ENCODE measurements at regions not wholly inside any gene's neighbourhood (a gene's known extent, or its start where the extent isn't known, plus 50 kb on each side); places are given as distances from the start of the nearest gene placed in this dataset.
"Not testable (repeated sequence)": the region's sequence is repeated elsewhere in the genome, so short reads cannot be mapped to it uniquely, and the experiment has no call there.

DNA sequence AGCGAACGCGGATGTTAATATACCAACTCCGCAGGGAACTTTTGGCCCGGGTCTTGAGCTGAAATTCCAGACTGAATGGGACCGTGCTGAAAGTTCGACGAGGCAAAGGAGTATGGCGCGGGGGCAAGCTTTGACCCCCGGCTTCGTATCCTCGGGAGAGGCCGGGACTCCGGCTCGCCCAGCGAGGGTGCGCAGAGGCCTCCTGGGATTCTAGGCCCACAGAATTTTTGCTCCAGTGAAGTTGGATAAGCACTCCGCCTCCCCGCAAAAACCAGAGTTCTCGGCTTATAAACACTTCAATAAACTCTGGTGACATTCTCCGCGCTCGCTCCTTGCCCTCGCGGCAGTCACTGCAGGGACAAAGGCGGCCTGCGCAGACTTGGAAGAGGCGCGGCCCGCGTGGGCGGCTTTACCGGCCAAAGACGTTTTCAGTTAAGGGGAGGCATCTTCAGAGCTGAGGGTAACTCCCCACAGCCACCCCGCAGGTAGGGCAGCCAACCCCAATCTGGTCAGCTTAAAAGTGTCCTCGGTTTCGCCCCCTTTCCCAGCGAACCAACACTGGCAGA is 112.6 kb downstream of the KCNRG start:
- in situ Hi-C loops (cut with MboI; ENCODE audit: low pct_unique_long_range_greater_than_20kb, low sequenced_read_pairs), result no loop called here
- DNase-seq, result no peak

DNA sequence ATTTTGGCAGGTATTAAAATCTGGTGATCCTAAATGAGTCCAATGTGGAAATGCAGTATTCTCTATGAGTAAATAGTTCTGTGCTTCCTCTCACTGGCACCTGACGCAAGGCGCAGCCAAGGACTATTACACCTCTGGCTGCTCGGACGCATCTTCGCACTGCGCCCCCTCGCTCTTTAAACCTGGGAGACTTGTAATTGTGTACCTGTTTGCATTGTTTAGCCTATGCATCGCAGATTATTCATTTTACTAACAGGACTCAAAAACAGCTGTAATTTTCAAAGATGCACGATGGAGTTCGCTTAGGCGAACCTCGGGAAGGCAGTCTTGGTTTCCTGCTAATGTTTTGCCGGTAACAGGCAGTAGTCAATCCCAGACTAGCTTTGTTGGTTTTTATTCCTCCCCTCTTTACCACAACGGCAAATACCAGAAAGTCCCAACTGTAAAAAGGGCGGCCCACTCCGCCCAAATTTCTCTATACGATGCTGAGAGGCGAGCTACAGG is 113.2 kb downstream of the KCNRG start:
- in situ Hi-C loops (cut with MboI; ENCODE audit: low pct_unique_long_range_greater_than_20kb, low sequenced_read_pairs), result no loop called here
- no peak for DNase-seq

DNA sequence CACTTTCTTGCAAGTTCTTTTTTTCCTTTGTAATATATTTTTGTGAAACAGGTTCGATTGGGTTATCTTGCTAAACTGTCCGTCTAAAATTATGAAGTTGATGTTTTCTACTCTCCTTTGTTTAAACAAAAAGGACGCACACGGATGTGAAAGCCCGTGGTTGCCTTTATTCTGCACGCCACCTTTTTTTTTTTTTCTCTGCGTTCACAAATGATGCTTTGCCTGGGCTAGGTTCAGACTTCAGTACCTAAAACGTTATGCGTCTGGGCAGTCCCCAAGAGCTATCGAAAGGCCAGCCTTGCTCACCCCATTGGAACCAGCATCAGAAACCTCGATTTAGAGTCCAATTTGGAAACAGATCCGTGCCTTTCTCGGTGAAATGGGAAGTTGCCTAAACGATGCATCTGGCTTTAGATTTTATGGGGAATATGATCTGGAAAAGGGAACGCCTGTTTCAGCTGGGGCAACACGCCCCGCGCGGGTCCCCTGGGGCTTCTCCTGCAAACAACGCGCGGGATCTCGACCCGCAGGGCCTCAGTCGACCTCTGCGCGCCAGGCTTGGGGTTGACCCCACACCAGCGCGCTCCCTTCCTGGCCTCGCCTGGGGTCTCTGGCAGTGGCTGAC is 113.9 kb downstream of the KCNRG start:
- in situ Hi-C loops (cut with MboI; ENCODE audit: low pct_unique_long_range_greater_than_20kb, low sequenced_read_pairs), result no loop called here
- DNase-seq, result no peak

DNA sequence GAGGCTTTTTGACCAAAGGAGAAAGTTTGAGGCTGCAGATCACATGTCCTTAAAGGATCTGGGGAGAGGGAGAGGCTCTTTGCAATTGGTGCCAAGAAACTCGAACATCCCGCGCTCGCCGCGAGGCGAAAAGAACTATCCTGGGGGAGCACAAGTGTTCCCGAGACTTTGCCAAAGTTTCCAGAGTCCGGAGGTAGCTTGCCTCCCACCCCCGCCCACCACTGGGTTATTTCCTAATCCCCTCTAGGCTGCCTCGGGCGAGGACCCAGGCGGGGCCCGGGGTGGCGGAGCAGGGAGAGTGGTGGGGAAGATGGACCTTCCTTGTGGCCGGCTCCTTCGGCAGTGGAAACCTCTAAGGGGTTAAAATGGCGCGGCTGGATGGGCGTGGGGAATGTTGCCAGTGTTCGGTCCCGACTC is 114.5 kb downstream of the KCNRG start:
- in situ Hi-C loops (cut with MboI; ENCODE audit: low pct_unique_long_range_greater_than_20kb, low sequenced_read_pairs), result no loop called here
- DNase-seq, result no peak

DNA sequence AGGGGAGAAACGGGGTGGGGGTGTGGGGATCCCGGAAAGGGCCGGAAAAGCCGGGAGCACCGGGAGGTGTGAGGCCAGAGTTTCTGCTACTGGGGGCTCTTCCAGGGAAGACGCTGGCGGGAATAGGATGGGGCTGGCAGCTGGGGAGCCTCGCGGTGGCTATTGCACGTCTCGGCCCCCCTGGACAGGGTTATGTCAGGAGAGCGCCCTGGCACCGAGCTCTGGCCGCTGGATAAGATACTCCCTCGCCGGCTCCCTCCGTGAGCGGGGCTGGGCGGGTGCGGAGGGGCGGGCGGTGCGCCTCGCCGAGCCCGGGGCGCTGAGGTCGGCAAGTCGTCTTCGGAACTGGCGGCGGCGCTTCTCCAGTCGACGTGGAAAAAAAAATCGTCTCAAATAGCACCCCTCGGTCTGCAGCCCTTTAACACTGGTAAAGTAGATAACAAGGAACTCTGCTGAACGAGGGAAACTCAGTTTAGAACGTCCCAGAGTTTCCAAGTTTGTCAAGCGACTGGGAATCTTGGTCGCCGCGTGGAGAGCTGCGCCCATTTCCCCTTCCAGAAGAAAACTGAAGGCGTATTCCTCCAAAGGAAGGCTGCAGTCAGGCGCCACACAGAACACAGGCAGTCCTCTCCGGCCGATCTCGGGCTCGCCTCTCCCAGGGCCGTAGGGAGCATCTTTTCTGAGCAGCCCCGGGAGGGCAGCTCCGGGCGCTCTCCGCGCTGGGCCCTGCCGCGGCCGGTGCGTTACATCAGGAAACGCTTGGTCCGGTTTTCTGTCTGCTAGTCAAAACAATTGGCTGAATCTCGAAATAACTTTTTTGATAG is 115.1 kb downstream of the KCNRG start:
- in situ Hi-C loops (cut with MboI; ENCODE audit: low pct_unique_long_range_greater_than_20kb, low sequenced_read_pairs), result no loop called here
- no peak for DNase-seq

DNA sequence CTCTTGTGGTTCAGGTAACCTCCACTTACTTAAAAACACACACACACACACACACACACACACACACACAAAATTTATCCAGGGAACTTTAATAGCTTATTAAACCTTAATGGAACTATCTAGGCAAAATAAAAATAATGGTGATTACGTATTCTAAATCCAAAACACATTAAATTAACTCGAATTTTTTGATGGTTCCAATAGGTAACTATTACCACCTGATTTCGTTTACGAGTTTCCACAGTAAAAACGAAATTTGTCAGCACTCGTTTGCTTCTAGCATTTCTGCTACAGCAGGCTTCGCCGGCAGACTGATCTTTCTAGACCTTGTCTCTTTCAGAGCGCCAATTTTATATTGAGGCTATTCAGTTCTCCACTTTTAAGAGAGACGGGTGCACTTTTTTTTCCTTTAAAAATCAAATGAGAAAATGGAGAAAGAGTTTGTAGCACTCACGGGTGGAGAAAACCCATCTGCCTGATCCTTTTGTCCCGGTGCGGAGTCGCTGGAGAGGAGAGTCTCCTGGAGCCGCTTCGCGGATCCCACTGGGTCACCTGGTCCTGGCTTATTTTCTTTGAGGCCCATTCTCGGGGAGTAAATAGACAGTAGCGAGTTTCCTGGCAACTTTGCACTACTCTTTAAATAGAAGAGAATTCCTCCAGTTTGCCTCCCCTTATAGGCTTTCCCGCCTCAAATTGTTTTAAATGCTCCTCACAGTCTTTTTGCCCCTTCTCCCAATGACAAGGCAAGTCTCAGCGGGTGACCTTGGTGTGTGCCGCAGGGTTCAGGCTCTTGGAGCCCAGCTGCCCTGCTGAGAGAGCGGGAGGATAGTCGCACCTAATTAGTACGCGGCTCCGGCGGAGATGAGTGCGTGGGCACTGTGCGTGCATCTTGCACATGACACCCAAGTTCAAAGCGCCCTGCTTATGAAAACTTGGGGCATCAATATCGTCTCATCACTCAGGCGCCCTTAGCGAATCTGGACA is 117.0 kb downstream of the KCNRG start:
- in situ Hi-C loops (cut with MboI; ENCODE audit: low pct_unique_long_range_greater_than_20kb, low sequenced_read_pairs), result no loop called here
- no peak for DNase-seq

DNA sequence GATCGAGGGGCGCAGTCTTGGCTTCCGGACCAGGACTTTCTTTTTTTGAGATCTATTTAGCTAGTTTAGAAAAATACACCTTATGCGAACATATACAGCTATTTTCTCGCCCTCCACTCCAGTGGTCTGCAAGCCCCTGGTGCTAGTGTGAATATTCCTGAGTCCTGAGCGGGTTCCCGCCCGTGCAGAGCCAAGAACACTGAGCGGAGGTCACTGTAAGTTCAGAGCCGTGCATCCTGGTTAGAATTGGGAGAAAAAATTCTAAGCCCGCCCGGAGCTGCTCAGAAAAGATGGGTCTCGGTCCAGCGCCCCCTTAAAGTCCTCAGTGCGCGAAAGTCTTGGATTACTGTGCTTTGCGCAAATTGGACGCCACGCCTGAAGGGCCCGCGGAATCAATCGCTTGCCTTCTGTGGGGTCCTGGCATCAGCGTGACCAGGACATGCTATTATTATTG is 117.7 kb downstream of the KCNRG start:
- DNase-seq, result no peak
- in situ Hi-C loops (cut with MboI; ENCODE audit: low pct_unique_long_range_greater_than_20kb, low sequenced_read_pairs), result no loop called here

DNA sequence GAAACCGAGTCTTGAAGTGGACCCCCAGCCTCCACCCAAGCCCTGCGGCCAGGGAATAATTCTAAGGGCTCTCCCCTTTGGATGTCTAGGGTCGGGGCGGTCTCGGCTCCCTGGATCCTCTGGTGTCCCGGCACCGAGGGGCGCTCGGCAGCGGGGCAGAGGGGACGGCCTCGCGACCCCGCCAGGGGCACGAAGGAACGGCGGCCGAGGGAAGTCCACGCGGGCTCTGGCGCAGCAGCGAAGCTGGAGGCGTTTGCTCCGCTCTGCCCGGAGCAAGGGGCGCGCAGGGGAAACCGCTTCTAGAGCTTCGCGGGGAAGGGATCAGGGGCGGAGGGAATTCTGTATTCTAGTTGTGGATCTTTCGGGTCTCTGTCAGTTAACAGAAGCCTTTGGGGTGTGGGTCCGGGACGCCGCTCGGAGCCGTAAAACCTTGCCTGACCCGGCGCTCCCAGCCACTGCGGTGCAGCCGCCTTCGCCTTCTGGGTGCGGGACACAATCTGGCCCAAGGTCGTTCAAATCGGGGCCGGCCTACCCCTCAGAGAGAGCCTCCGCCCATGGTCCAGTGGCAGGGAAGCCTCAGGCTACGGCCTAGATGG is 118.2 kb downstream of the KCNRG start:
- in situ Hi-C loops (cut with MboI; ENCODE audit: low pct_unique_long_range_greater_than_20kb, low sequenced_read_pairs), result no loop called here
- no peak for DNase-seq

DNA sequence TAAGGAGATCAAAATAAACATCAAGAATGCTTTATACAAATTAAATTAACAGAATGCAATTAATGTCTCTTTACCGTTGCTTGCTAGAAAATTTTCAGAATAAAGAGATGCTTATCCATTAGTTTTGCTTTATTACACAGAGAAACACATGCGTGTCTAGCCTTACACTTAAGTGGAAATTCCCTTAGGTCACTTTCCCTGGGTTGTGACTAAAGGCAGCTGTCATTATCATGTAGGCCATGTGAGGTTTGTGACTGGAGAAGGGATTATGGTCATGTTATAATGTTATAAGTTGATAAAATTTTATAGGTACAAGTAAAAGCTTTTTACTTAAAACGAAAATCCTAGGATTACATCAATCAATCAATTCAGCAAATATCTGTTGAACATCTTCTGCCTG is 121.0 kb downstream of the KCNRG start:
- no peak for DNase-seq
- in situ Hi-C loops (cut with MboI; ENCODE audit: low pct_unique_long_range_greater_than_20kb, low sequenced_read_pairs), result no loop called here

DNA sequence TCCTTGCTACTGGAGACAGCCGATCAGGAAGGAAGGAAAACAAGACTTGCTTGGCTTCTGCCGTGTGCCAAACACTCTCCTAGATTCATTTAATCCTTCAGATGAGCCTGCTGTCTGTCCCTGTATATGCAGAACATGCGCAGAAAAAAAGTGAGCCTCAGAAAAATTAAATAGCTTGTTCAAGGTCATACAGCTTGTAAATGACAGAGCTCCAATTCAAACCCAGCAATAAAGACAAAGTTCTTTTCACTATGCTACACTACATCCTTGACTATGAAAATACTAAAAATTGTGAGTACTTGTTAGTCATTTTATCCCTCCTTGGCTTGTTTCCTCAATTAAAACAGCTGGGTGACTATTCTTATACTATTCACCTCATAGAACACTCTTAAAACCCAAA is 121.4 kb downstream of the KCNRG start:
- in situ Hi-C loops (cut with MboI; ENCODE audit: low pct_unique_long_range_greater_than_20kb, low sequenced_read_pairs), result no loop called here

DNA sequence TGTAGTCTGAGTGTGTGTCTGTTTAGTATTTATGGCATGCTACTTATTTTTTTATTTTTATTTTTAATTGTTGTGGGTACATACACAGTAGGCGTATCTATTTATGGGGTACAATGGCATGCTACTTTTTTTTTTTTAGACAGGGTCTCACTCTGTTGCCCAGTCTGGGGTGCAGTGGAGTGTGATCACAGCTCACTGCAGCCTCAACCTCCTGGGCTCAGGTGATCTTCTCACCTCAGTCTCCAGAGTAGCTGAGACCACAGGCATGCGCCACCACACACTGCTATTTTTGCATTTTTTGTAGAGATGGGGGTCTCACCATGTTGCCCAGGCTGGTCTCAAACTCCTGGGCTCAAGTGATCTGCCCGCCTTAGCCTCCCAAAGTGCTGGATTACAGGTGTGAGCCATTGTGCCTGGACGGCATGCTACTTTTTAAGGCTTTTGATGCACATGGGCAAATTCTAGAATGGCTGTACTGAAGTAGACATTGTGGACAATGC is 124.2 kb downstream of the KCNRG start:
- DNase-seq; in situ Hi-C loops (cut with MboI; ENCODE audit: low pct_unique_long_range_greater_than_20kb, low sequenced_read_pairs): not testable (repeated sequence)

More for the DNA sequence above, 121.4 kb downstream of the KCNRG start:
- DNase-seq, result no peak

DNA sequence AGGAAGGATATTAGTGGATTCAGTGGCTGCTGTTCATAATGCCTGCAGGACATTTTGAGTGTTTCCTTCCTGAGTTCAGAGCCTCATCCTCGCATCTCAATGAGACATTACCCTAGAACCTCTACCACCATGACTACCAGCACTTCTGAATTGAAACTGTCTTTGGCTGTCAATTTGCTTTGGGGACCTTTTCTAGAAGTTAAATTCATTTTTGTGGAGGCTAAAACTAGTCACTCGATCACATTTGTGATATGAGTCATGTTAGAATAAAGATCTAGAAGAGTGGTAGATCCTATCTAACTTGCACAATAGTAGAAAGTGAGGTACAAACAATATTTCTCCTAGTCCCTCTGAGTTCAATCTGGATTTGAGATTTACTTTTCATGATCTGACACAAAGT is 124.9 kb downstream of the KCNRG start:
- no peak for DNase-seq
- in situ Hi-C loops (cut with MboI; ENCODE audit: low pct_unique_long_range_greater_than_20kb, low sequenced_read_pairs), result no loop called here

DNA sequence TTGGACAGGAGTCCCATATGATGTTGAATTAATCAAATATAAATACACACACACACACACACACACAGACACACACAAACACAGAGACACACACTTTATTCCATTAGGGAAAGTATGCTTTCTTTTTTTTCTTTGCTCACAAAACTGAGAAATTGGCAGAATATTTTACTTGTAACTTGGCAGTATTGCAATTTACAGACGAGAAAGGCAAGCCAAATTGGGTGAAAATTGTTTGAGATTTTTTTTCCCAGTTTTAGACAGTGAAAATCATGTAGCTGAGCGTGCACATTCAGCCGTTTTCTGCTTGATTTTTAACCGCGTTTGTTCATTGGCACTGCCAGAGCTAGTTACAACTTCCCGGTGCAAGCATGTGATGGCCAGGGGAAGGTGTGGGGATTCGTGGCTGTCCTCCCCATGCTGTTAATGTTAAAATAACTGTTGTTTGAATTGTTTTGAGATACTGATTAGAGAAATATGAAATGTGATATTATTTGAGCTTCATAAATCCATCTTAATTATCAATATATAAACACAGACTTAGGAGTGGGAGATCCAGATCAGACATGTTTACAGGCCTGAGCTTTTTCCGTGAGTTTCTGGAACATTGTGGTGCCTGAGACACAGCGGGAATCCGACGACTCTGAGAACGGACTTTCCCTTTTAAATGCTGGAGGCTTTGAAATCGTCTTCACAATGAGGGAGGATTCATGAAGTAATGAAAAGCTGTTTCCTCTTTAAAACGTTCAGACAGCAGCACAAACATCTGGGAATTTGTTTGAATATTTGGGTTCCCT is 125.5 kb downstream of the KCNRG start:
- in situ Hi-C loops (cut with MboI; ENCODE audit: low pct_unique_long_range_greater_than_20kb, low sequenced_read_pairs), result no loop called here
- DNase-seq, result no peak

DNA sequence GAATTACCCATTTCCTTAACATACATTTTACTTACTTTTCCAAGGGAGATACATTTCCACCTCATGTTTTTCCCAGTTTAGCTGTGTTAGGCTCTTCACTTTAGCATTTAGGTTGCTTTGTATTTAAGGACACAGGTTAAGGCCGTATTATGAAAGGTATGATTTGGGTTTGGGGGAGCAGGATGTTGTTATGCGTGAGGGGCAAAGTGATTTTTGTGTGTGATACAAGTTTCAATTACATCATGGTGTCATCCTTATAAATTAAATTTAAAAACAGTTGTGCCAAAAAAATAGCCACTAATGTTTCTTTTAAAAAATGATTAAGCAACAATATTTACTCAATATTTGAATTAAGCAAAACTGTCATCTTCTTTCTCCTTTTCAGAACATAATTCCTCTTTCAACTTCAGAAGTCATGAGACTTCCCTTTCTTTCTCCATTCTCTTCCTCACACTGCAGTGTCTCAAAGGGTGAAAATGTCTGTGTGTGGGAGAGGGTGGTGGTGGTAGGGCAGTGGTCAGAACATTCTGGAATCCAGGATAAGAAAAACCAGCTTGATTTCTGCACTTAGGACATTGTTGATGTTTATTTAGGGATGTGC is 126.2 kb downstream of the KCNRG start:
- in situ Hi-C loops (cut with MboI; ENCODE audit: low pct_unique_long_range_greater_than_20kb, low sequenced_read_pairs), result no loop called here
- peak; percentile 20 for DNase-seq

DNA sequence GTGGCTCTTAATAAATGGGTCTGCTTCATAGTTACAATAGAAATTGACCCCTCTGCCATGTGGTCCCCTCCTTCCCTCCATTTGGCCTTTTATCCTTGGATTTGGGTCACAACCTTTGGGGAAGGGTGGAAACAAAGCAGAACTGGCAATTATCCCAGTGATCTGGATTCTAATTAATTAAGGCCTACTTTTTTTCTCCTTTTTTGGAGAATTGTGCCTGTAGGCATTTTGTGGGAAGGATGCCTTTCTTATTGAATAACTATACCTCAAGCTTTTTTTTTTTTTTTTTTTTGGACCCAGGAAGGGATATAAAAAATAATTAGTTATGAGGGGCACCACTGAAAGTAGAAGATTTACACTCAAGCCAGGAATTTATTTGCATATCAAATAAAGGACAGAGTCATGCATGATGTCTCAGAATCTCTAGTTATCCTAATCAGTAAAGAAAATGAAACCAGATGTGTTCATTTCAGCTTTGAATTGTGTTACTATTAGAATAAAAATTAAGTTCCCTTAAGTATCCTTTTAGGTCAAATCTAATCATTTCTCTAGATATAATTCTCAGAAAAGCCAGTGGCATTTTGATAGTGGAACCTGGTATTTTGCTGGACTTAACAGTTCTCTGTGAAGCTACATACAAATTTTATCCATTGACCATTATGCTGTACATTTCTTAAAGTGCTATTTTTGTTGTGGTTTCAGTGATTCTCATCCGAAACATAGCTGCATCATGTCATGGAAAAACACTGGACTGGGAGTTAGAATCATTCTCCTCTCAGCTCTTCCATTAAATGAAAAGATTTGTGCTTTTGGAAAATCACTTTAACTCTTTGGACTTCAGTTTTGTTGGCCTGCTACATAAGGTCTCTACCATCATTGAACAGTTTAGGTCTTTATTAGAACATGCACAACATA is 129.3 kb downstream of the KCNRG start:
- DNase-seq, result no peak
- in situ Hi-C loops (cut with MboI; ENCODE audit: low pct_unique_long_range_greater_than_20kb, low sequenced_read_pairs), result no loop called here

DNA sequence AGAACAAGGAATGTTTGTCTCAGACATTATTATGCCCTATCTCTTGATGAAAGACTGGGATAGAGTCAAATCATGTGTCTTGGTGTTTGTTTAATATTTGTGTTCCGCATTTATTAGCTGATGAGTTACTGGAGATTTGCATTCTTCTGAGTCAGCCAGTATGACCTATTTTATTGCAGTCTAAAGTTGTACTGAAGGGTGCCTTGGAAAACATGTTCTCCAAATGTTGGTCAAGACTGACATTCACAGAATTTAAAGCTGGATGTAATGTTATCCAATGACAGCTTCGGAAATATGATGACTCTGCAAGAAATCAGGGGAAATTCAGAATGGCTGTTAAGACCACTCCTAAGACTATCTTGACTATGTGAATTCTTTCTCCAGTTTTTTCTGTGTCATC is 134.0 kb downstream of the KCNRG start:
- no peak for DNase-seq
- in situ Hi-C loops (cut with MboI; ENCODE audit: low pct_unique_long_range_greater_than_20kb, low sequenced_read_pairs), result no loop called here

DNA sequence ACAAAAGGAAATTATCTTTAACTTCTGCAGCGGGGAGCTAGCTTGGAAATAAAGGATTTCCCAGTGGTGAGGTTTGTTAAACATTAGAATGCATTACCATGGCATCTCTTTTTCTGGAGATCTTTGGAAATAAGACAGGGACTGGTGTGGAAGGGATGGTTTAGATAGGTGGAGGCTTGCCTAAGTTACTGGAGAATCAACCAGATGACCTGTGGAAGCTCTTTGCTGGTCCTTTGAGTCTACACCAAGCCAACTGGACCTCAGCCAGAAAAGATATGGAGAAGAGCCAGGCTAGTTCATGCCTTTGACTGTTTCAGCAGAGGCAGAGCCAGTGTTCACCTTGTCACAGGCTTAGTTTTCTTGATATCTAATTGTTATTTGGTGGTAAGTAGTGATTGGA is 134.7 kb downstream of the KCNRG start:
- in situ Hi-C loops (cut with MboI; ENCODE audit: low pct_unique_long_range_greater_than_20kb, low sequenced_read_pairs), result no loop called here
- no peak for DNase-seq

All from KBM-7 (cell line).